ENCODE measurements at regions not wholly inside any gene's neighbourhood (a gene's known extent, or its start where the extent isn't known, plus 50 kb on each side); places are given as distances from the start of the nearest gene placed in this dataset.

DNA sequence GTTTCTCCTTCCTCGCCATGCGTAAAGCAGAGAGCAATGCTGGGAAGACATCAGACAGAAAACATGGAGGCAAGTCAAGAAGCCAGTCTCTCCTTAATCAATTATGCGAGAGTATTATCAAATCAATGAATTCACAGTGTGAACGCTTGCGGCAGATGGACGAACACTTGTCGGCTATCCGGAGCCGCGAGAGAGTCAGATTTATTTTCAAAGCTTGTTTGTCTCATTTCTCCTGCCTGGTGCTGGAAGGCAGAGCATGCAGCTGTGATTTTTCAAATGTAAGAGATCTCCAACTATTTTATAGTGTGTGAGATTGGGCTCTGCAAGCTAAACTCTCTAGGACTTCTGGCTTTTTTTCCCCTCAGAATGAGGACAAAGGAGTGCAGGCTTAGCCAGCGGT is 252.3 kb downstream of the SNX10 start:
- DNase-seq (ENCODE audit: low spot score): no peak
- Histone ChIP-seq H3K36me3 (no peaks in the 10 kb centered on the region), H3K4me3 (no peak overlapping the region), H3K9me3 (no peaks in the 10 kb centered on the region), H3K27me3 (peaks cover 0 to 4% of the 10 kb centered on the region in 2 donors), H3K4me1 (no peaks in the 10 kb centered on the region), H3K27ac (no peak overlapping the region)
- TF ChIP-seq, protein P1, sequence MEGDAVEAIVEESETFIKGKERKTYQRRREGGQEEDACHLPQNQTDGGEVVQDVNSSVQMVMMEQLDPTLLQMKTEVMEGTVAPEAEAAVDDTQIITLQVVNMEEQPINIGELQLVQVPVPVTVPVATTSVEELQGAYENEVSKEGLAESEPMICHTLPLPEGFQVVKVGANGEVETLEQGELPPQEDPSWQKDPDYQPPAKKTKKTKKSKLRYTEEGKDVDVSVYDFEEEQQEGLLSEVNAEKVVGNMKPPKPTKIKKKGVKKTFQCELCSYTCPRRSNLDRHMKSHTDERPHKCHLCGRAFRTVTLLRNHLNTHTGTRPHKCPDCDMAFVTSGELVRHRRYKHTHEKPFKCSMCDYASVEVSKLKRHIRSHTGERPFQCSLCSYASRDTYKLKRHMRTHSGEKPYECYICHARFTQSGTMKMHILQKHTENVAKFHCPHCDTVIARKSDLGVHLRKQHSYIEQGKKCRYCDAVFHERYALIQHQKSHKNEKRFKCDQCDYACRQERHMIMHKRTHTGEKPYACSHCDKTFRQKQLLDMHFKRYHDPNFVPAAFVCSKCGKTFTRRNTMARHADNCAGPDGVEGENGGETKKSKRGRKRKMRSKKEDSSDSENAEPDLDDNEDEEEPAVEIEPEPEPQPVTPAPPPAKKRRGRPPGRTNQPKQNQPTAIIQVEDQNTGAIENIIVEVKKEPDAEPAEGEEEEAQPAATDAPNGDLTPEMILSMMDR (IDR thresholded peaks at IDR 0.05): no peak

DNA sequence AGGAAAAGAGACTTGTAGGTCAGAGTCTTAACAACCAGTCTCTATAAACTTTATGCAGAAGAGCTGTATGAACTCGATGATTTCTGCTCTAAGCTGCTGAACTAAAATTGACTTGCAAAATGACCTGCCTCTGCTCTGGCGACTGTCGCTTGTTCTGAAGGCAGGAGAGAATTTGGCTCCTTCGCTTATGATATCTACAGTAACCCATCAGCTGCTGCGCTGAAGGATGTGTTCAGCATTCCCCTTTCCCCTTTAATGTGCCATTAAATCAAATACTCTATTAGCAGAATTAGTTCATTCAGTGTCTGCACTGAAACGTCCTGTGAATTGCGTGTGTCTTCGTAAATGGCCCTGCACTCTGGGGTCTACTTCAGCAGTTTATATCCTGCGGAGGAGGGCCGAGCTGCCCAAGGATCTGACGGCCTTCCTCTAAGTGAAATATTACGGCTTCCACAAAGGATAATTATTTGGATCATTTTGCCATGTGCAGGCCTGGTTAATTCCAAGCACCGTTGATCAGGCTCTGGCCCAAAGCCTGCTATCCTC is 254.9 kb downstream of the SNX10 start:
- Histone ChIP-seq H3K27me3 (no peaks in the 10 kb centered on the region), H3K4me1 (no peaks in the 10 kb centered on the region), H3K36me3 (no peaks in the 10 kb centered on the region), H3K9me3 (no peaks in the 10 kb centered on the region), H3K4me3 (no peak overlapping the region), H3K27ac (no peak overlapping the region)
- no peak for DNase-seq (ENCODE audit: low spot score)
- TF ChIP-seq, protein P1 (IDR thresholded peaks at IDR 0.05): no peak

DNA sequence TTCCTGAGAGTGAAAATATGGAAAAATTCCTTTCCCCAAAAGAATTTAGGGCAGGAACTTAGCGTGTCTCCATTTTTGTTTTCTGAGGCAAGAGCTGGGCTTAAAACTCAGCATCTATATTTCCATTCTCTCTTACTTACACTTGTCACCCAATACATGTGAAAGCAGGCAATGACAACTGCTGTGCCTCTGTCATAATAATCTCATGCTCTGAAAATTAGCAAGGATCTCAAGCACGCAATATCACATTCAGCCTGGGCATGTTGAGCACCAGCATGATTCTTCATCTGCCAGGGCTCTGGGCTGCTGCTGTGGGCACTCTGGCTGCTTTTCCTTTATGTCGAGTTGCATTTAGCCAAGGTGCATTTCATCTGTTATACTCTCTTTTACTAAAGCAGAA is 255.5 kb downstream of the SNX10 start:
- Histone ChIP-seq H3K36me3 (no peaks in the 10 kb centered on the region), H3K27me3 (no peaks in the 10 kb centered on the region), H3K4me1 (no peaks in the 10 kb centered on the region), H3K9me3 (no peaks in the 10 kb centered on the region), H3K27ac (no peak overlapping the region), H3K4me3 (no peak overlapping the region)
- DNase-seq (ENCODE audit: low spot score): no peak
- TF ChIP-seq, protein P1 (IDR thresholded peaks at IDR 0.05): no peak

DNA sequence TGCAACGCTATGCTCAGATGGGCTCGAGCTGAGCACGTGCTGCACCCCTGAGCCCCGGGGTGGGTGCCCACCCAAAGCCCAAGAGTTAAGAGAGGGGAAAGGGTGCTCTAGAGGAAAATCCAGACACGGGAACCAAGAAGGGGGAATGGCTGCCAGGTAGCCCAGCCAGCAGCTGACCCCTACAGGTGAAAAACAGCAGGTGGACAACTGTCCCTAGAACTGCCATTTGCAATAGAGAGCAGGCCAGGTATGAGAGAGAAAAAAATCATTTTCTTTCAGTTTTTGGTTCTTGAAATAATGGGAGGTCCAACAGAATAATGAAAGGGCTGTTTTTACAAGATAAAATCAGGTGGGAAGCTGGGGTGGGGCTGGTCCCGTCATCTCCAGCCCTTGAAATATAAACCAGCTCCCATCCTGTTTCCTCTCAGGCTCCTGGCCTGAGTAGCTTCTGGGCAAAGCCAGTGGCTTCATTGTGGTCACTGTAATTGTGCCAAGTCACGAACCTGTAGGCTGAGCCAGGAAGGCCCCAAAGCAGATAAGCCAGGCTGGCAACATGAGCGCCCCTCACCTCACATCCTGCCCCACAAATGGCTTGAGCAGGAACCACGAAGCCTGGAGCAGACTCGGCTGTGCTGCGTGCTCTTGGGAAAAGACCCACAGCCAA is 257.8 kb downstream of the SNX10 start:
- Histone ChIP-seq H3K4me3 (no peak overlapping the region), H3K27me3 (no peaks in the 10 kb centered on the region), H3K27ac (no peak overlapping the region), H3K4me1 (no peaks in the 10 kb centered on the region), H3K36me3 (no peaks in the 10 kb centered on the region), H3K9me3 (no peaks in the 10 kb centered on the region)
- DNase-seq (ENCODE audit: low spot score): no peak
- TF ChIP-seq, protein P1 (IDR thresholded peaks at IDR 0.05): no peak

DNA sequence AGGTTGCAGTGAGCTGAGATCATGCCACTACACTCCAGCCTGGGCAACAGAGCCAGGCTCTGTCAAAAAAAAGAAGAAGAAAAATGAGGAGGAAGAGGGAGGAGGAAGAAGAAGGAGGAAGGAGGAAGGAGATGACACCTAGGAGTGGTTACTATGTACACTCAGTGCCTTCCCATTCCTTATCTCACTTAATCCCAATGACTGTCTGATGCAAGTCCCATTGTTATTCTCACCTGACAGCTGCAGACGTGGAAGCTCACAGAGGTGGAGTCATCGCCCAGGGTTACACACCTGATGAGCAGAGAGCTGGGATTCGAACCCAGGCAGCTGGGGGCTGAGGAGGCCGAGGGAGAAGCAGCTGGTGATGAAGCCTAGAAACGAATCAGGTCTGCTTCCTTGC is 258.8 kb downstream of the SNX10 start:
- Histone ChIP-seq H3K4me1 (no peaks in the 10 kb centered on the region), H3K9me3 (no peaks in the 10 kb centered on the region), H3K4me3 (no peak overlapping the region), H3K27me3 (no peaks in the 10 kb centered on the region), H3K27ac (no peak overlapping the region), H3K36me3 (no peaks in the 10 kb centered on the region)
- DNase-seq (ENCODE audit: low spot score): no peak
- TF ChIP-seq, protein P1 (IDR thresholded peaks at IDR 0.05): no peak

DNA sequence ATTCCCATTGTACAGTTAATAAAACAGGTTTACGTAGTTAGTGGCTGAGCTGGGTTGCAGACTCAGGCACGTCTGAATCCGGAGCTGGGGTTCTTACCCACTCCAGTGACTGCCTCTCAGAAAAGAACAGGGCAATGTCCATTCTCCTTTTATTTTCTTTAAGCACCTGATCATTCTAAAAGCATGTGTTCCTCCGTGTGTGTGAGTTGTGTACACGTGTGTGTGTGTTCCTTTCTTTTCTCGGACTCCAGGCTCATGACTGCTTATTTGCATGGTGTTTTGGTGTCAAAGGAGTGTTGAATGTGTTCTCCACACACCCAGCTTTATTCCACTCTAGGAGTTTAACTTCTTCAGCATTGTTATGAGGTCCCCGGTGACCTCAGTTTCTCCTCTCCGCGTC is 260.1 kb downstream of the SNX10 start:
- Histone ChIP-seq H3K4me3 (no peak overlapping the region), H3K27me3 (no peaks in the 10 kb centered on the region), H3K9me3 (no peaks in the 10 kb centered on the region), H3K27ac (no peak overlapping the region), H3K36me3 (no peaks in the 10 kb centered on the region), H3K4me1 (peaks cover 0 to 9% of the 10 kb centered on the region in 2 donors)
- DNase-seq (ENCODE audit: low spot score): no peak
- TF ChIP-seq, protein P1 (IDR thresholded peaks at IDR 0.05): no peak

Data from right atrium auricular region (tissue), 2 donors.